ENCODE measurements at regions not wholly inside any gene's neighbourhood (a gene's known extent, or its start where the extent isn't known, plus 50 kb on each side); places are given as distances from the start of the nearest gene placed in this dataset.
A peak's percentile ranks its signal among the peaks of the same experiment; 100 is the strongest.
"Not testable (repeated sequence)": the region's sequence is repeated elsewhere in the genome, so short reads cannot be mapped to it uniquely, and the experiment has no call there.

DNA sequence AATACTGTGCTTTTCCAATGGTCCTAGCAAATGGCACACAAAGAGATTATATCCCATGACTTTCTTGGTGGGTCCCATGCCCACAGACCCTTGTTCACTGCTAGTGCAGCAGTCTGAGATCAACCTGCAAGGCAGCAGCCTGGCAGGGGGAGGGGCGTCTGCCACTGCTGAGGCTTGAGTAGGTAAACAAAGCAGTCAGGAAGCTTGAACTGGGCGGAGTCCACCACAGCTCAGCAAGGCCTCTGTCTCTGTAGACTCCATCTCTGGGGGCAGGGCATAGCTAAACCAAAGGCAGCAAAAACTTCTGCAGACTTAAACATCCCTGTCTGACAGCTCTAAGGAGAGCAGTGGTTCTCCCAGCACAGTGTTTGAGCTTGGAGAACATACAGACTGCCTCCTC is 82.9 kb downstream of the ZNF737 start:
- DNase-seq (ENCODE audit: low read depth in 4 of 4, low spot score in 2 of 4), result no peak

DNA sequence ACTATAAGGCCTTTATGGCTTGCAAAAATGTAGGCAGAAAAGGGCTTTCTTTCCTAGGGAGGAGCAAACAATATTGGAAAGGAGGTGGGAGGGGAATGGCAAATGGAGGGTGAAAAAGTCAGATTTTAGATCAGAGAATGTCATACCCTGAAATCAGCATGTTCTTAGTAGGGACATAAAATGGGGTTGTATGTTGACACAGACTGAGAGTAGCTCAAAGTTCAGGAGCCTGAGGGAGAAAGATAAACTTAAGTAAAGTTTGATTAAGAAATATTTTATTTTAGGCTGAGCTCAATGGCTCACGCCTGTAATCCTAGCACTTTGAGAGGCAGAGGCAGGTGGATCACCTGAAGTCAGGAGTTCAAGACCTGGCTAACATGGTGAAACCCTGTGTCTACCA is 83.8 kb downstream of the ZNF737 start:
- DNase-seq (ENCODE audit: low read depth in 4 of 4, low spot score in 2 of 4), result no peak

GRCh38 chr19:20479483-20479882 is 86.1 kb downstream of the ZNF737 start:
- no peak for DNase-seq (ENCODE audit: low read depth in 4 of 4, low spot score in 2 of 4)

GRCh38 chr19:20478936-20479335 is 86.6 kb downstream of the ZNF737 start:
- DNase-seq (ENCODE audit: low read depth in 4 of 4, low spot score in 2 of 4), result no peak

- DNase-seq (ENCODE audit: low read depth in 4 of 4, low spot score in 2 of 4), result no peak
These were observed 92.7 kb downstream of the ZNF737 start for GRCh38 chr19:20472854-20473253.

DNA sequence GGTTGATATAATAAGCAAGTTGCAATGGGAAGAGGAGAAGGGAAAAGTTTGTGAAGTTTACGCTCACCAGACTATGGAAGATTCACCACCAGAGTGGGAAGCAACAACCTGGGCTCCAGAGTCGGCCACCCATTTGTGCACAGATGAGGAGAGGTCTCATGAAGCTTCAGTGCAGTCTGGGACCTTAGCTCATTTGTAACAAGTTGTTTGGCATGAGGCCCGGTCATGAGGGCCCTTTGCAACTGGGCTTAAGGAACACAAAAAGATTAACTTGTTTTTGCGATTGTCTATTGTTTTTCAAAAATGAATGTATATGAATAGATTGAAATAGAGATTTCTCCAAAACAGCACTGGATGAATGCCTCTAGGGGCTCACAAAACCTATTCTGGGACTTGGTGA is 94.2 kb downstream of the ZNF737 start:
- DNase-seq (ENCODE audit: low read depth in 4 of 4, low spot score in 2 of 4), result no peak

- DNase-seq (ENCODE audit: low read depth in 4 of 4, low spot score in 2 of 4), result peak in 1 of 4 donors; percentile 4
These were observed 95.0 kb downstream of the ZNF737 start for GRCh38 chr19:20470345-20471135.

DNA sequence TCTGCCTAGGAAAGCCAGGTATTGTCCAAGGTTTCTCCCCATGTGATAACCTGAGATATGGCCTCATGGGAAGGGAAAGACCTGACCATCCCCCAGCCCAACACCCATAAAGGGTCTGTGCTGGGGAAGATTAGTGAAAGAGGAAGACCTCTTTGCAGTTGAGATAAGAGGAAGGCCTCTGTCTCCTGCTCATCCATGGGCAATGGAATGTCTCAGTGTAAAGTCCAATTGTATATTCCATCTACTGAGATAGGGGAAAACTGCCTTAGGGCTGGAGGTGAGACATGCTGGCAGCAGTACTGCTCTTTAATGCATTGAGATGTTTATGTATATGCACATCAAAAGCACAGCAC is 99.0 kb downstream of the ZNF737 start:
- DNase-seq (ENCODE audit: low read depth in 4 of 4, low spot score in 2 of 4), result not testable (repeated sequence)

- DNase-seq (ENCODE audit: low read depth in 4 of 4, low spot score in 2 of 4), result not testable (repeated sequence)
These were observed 99.5 kb downstream of the ZNF737 start for GRCh38 chr19:20465922-20466637.

- no peak for DNase-seq (ENCODE audit: low read depth in 4 of 4, low spot score in 2 of 4)
These were observed 112.1 kb downstream of the ZNF737 start for GRCh38 chr19:20453425-20453935.

- DNase-seq (ENCODE audit: low read depth in 4 of 4, low spot score in 2 of 4), result no peak
These were observed 121.2 kb downstream of the ZNF737 start for GRCh38 chr19:20444202-20444885.

DNA sequence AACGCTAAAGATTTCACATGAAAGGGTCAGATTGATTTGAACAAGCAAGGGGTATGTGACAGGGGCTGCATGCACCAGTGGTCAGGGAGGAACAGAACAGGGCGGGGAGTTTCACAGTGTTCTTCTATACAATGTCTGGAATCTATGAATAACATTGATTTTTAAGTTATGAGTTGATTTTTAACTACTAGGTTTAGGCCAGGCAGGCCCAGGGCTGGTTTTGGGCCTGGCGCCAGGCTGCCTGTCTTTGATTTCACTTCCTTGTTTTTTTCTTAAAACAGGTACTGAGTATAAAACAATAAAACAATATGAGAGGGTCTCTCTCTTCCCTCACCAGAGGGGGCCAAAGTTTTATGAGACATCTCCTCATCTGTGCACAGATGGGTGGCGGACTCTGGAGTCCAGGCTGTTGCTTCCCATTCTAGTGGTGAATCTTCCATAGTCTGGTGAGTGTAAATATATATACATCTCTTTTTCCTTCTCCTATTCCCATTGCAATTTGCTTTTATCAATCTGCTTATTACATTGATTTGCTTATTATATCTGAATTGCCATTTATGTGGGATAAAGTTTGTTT is 133.2 kb downstream of the ZNF737 start:
- DNase-seq (ENCODE audit: low read depth in 4 of 4, low spot score in 2 of 4), result not testable (repeated sequence)

DNA sequence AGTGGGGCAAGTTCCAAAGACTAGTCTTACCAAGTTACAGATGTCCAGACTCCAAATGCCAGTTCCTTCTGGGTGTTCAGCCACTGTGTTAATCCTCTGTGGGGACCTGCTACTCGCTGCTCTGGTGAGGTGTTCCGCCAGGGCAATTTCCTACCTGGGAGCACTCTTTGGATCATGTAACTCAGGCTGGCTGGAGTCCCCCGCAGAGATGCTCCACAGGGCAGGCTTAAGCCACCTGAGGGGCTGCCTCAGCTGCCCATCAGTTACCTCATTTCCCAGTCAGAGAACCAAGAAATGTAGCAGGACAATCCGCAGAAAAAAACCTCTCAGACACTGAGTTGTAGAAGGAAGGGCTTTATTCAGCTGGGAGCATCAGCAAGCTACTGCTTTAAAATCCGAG is 133.8 kb downstream of the ZNF737 start:
- no peak for DNase-seq (ENCODE audit: low read depth in 4 of 4, low spot score in 2 of 4)

GRCh38 chr19:20423381-20424197 is 142.0 kb downstream of the ZNF737 start:
- peak; percentile 45 to 55 (median 53) for DNase-seq (ENCODE audit: low read depth in 4 of 4, low spot score in 2 of 4)

- no peak for DNase-seq (ENCODE audit: low read depth in 4 of 4, low spot score in 2 of 4)
These were observed 143.1 kb downstream of the ZNF737 start for GRCh38 chr19:20422216-20423205.

DNA sequence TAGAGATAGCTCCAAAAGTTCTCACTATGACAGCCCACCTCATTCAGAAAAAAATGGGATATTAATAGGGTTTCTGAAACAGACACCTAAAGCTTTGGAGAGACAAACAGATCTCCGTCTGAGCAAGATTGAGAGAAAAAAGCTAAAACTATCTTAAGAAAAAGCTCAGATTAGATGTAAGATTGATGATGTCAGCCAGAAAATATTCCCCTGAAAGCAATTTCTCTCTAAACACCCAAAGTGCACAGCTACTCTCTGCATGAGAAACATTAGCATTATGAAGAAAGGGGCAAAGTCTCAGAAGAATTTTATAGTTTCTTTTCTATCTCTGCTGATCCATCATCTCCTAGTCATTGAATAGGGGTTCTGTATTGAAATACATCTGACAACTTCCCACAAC is 148.9 kb downstream of the ZNF737 start:
- DNase-seq (ENCODE audit: low read depth in 4 of 4, low spot score in 2 of 4), result no peak

DNA sequence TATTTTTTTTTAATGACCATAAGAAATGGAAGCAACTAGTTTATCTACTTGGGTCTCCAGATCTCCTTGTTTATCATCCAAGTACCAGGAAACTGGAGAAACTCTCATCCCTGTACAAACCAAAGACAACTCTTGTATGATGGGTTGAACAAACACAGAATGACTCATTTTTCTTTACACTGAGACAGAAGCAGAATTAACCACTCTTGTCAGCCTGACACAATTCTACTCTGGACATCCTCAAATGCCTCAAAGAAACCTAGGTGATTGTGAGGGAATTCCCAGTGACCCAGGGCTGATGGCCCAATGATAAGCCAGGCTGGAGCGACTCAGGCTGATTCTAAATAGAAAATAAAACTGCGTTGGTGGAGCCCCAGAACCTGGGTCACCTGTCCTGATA is 151.5 kb downstream of the ZNF737 start:
- DNase-seq (ENCODE audit: low read depth in 4 of 4, low spot score in 2 of 4), result no peak

- DNase-seq (ENCODE audit: low read depth in 4 of 4, low spot score in 2 of 4), result no peak
These were observed 151.9 kb downstream of the ZNF737 start for GRCh38 chr19:20413705-20414104.

DNA sequence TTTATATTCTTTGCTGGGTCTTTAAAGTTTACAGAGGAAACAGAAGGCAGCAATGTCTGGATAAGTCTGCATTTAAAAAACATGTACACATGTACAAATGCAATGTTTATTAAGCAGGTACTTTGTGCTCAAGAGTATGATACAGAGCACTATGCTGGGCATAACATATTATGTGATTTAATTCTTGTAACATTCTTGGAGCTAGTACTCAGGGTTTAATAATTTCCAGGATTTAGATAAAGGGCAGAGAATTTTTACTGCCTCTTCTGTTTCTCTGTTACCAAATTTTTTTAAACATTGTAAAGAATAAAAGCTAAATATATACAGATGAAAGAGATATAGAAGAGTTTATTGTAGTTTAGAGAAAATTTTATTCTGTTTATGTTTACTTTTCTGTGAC is 152.7 kb downstream of the ZNF737 start:
- DNase-seq (ENCODE audit: low read depth in 4 of 4, low spot score in 2 of 4), result no peak
